ENCODE measurements at regions not wholly inside any gene's neighbourhood (a gene's known extent, or its start where the extent isn't known, plus 50 kb on each side); places are given as distances from the start of the nearest gene placed in this dataset.

GRCh38 chrX:69313617-69314290 lies 148.5 kb upstream of the PJA1 start:
- ChIA-PET CTCF (no interaction called here), POLR2A (no interaction called here)
- Histone ChIP-seq H3K27ac (ENCODE audit: low read depth in 1 of 2, low read length in 2 of 2) (no peak overlapping the region), H3K4me1 (ENCODE audit: insufficient read depth, low read length) (no peaks in the 10 kb centered on the region), H3K27me3 (ENCODE audit: control insufficient read depth in 1 of 2, insufficient read depth in 2 of 2, low read length in 2 of 2) (no peaks in the 10 kb centered on the region), H3K9me3 (ENCODE audit: control insufficient read depth in 1 of 2, insufficient read depth in 1 of 2, low read length in 2 of 2) (no peaks in the 10 kb centered on the region), H3K36me3 (ENCODE audit: insufficient read depth, low read length) (no peaks in the 10 kb centered on the region), H3K4me3 (ENCODE audit: low read length) (no peak overlapping the region)
- no peak for ATAC-seq (ENCODE audit: poor library complexity)
- no peak for DNase-seq
- intact Hi-C loops (cut with DNase I, micrococcal nuclease), result no loop called here
- no peaks in the 10 kb centered on the region for H3K36me3 Mint-ChIP-seq (ENCODE audit: low read depth)
- no peaks in the 10 kb centered on the region for H3K9me3 Mint-ChIP-seq
- TF ChIP-seq, protein P1, sequence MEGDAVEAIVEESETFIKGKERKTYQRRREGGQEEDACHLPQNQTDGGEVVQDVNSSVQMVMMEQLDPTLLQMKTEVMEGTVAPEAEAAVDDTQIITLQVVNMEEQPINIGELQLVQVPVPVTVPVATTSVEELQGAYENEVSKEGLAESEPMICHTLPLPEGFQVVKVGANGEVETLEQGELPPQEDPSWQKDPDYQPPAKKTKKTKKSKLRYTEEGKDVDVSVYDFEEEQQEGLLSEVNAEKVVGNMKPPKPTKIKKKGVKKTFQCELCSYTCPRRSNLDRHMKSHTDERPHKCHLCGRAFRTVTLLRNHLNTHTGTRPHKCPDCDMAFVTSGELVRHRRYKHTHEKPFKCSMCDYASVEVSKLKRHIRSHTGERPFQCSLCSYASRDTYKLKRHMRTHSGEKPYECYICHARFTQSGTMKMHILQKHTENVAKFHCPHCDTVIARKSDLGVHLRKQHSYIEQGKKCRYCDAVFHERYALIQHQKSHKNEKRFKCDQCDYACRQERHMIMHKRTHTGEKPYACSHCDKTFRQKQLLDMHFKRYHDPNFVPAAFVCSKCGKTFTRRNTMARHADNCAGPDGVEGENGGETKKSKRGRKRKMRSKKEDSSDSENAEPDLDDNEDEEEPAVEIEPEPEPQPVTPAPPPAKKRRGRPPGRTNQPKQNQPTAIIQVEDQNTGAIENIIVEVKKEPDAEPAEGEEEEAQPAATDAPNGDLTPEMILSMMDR (IDR thresholded peaks at IDR 0.05), result no peak
- no peaks in the 10 kb centered on the region for H3K4me1 Mint-ChIP-seq (ENCODE audit: low read depth)
- no peak overlapping the region for H3K27ac Mint-ChIP-seq
- H3K27me3 Mint-ChIP-seq, result no peaks in the 10 kb centered on the region
- H3K4me3 Mint-ChIP-seq, result no peak overlapping the region

DNA sequence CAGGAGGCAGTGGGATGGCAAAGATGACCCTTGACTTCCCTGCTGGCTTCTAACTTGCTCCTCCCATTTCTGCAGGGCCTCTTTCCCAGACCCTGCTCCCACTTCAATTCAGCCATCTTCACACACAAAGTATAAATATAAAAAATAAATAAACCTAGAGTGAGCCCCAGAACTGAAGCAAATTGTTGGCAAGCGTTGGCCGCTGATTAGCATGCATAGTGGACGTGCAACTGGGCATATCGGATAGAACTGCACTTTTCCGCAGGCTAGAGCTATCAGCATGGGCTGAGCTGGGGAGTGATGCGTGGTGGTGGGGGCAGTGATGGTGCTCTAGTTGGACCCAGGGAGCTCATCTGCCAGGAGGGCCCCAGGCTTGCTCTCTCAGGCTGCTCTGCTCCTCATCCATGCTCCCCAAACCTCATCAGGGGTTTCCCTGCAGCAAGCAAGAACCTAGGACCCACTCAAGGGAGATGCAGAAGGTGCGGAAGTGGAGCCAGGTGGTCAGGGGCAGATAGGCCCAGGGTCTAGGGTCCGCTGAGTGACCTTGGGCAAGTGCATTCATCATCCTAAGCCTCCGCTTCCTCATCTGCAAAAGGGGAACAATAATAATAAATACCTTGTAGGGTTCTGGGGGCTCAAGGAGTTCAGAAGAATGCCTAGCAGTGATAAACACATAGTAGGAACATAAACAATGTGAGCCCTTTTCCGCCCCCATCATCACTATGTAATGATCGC lies 146.8 kb upstream of the PJA1 start:
- no peaks in the 10 kb centered on the region for H3K27me3 Mint-ChIP-seq
- no peaks in the 10 kb centered on the region for H3K36me3 ChIP-seq (ENCODE audit: insufficient read depth, low read length)
- no peaks in the 10 kb centered on the region for H3K36me3 Mint-ChIP-seq (ENCODE audit: low read depth)
- H3K9me3 Mint-ChIP-seq, result no peaks in the 10 kb centered on the region
- H3K9me3 ChIP-seq (ENCODE audit: control insufficient read depth in 1 of 2, insufficient read depth in 1 of 2, low read length in 2 of 2), result no peaks in the 10 kb centered on the region
- H3K4me1 Mint-ChIP-seq (ENCODE audit: low read depth), result no peaks in the 10 kb centered on the region
- no peak overlapping the region for H3K27ac Mint-ChIP-seq
- DNase-seq (no peak), ATAC-seq (ENCODE audit: poor library complexity) (no peak)
- CTCF ChIA-PET, result no interaction called here
- no peak overlapping the region for H3K4me3 Mint-ChIP-seq
- no peaks in the 10 kb centered on the region for H3K27me3 ChIP-seq (ENCODE audit: control insufficient read depth in 1 of 2, insufficient read depth in 2 of 2, low read length in 2 of 2)
- TF ChIP-seq, protein P1 (IDR thresholded peaks at IDR 0.05), result no peak
- intact Hi-C loops (cut with DNase I, micrococcal nuclease), result no loop called here
- H3K4me3 ChIP-seq (ENCODE audit: low read length), result no peak overlapping the region
- H3K4me1 ChIP-seq (ENCODE audit: insufficient read depth, low read length), result no peaks in the 10 kb centered on the region
- POLR2A ChIA-PET, result no interaction called here
- no peak overlapping the region for H3K27ac ChIP-seq (ENCODE audit: low read depth in 1 of 2, low read length in 2 of 2)

DNA sequence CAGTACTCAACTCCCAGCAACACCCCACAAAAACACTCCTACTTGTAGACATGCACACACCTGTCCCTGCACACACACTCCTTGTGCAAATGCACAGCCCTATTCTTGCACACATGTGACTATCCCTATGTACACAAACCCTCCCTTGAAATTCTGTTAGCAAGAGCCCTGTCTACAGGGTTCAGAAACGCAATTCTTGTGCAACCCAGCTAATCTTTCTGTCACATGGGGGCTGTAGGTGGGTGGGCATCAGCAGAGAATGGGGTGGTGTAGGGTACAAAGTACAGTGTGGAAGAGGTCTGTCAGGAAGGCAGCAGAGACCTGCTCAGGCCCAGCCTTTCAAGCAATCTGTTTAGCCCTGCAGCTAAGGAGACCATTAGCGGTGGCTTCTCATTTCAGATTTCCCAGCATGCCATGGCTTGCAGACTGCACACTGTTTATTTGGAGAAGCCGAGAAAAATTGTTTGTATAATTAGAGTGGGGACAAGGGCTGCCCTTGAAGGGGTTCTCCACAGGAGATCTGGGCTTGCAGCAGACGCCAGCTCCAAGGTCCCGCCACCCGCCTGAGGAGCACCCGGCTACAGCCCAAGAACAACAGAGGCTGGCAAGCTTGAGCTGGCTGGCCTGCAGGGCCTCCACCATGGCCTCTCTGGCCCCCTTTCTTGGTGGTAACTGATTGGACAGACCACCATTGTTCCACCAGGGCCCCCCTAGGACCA lies 144.0 kb upstream of the PJA1 start:
- Histone ChIP-seq H3K9me3 (ENCODE audit: control insufficient read depth in 1 of 2, insufficient read depth in 1 of 2, low read length in 2 of 2) (no peaks in the 10 kb centered on the region), H3K27me3 (ENCODE audit: control insufficient read depth in 1 of 2, insufficient read depth in 2 of 2, low read length in 2 of 2) (no peaks in the 10 kb centered on the region), H3K4me1 (ENCODE audit: insufficient read depth, low read length) (no peaks in the 10 kb centered on the region), H3K4me3 (ENCODE audit: low read length) (no peak overlapping the region), H3K36me3 (ENCODE audit: insufficient read depth, low read length) (no peaks in the 10 kb centered on the region), H3K27ac (ENCODE audit: low read depth in 1 of 2, low read length in 2 of 2) (no peak overlapping the region)
- TF ChIP-seq, protein P1 (IDR thresholded peaks at IDR 0.05), result no peak
- Mint-ChIP-seq H3K4me1 (ENCODE audit: low read depth) (no peaks in the 10 kb centered on the region), H3K27ac (no peak overlapping the region), H3K36me3 (ENCODE audit: low read depth) (no peaks in the 10 kb centered on the region), H3K4me3 (no peak overlapping the region), H3K27me3 (peaks cover 5% of the 10 kb centered on the region), H3K9me3 (no peaks in the 10 kb centered on the region)
- DNase-seq (no peak), ATAC-seq (ENCODE audit: poor library complexity) (no peak)
- ChIA-PET CTCF (no interaction called here), POLR2A (no interaction called here)
- intact Hi-C loops (cut with DNase I, micrococcal nuclease), result no loop called here
